CD14-positive monocyte (primary cell): ENCODE measurements at regions not wholly inside any gene's neighbourhood (a gene's known extent, or its start where the extent isn't known, plus 50 kb on each side); places are given as distances from the start of the nearest gene placed in this dataset.

ENCODE experiments used
- DNase-seq, 3 donors: peaks; one replicate each; pipeline ENCODE4 v3.0.0-alpha.2; 2011 to 2022
- H2AFZ ChIP-seq: 2 replicates; pipeline ENCODE4 v1.6.0; 2012; ENCODE audit warnings: mild to moderate bottlenecking, low read depth, low read length, inconsistent platforms; ENCODE audit not compliant: insufficient read depth, poor library complexity, severe bottlenecking
- H3K27ac ChIP-seq, 2 donors: 1 replicate in 1 of 2; 2 replicates in 1 of 2; pipeline ENCODE4 v1.5.1; 2012 to 2013; ENCODE audit warnings: low read length in 2 of 2, control low read depth in 1 of 2, inconsistent platforms in 1 of 2, low read depth in 1 of 2, mild to moderate bottlenecking in 1 of 2
- H3K27me3 ChIP-seq, 2 donors: one replicate each; pipeline versions ENCODE4 v1.6.0 to v1.6.1; 2011 to 2013; ENCODE audit warnings: low read length in 2 of 2; ENCODE audit not compliant: control insufficient read depth in 2 of 2, insufficient read depth in 2 of 2
- H3K36me3 ChIP-seq, 2 donors: replicated peaks in 1 of 2; 1 replicate in 1 of 2; 2 replicates in 1 of 2; pipeline versions ENCODE4 v1.5.1 to v1.6.1; 2012 to 2013; ENCODE audit warnings: low read length in 2 of 2, control low read depth in 1 of 2, inconsistent platforms in 1 of 2, mild to moderate bottlenecking in 1 of 2; ENCODE audit not compliant: insufficient read depth in 2 of 2, control insufficient read depth in 1 of 2
- H3K4me1 ChIP-seq, 2 donors: 1 replicate in 1 of 2; 2 replicates in 1 of 2; pipeline versions ENCODE4 v1.5.1 to v1.6.1; 2012 to 2013; ENCODE audit warnings: low read length in 2 of 2, control low read depth in 1 of 2, inconsistent platforms in 1 of 2, mild to moderate bottlenecking in 1 of 2, moderate library complexity in 1 of 2; ENCODE audit not compliant: insufficient read depth in 2 of 2, control insufficient read depth in 1 of 2
- H3K4me2 ChIP-seq: replicated peaks from 2 replicates; pipeline ENCODE3; 2012; ENCODE audit warnings: low read length, moderate library complexity, mild to moderate bottlenecking; ENCODE audit not compliant: poor library complexity, severe bottlenecking; ENCODE audit errors: extremely low read depth
- H3K4me3 ChIP-seq, 3 experiments: fragments of 200-600 bp in 1 of 3; sonication (generic) in 1 of 3; replicated peaks in 1 of 3; 1 replicate in 2 of 3; 2 replicates in 1 of 3; pipeline ENCODE4 v1.5.1; 2011 to 2013; ENCODE audit warnings: low read length in 3 of 3, mild to moderate bottlenecking in 3 of 3, control low read depth in 2 of 3, low read depth in 2 of 3, inconsistent platforms in 1 of 3, moderate library complexity in 1 of 3
- H3K79me2 ChIP-seq: 2 replicates; pipeline ENCODE4 v1.6.0; 2012; ENCODE audit warnings: mild to moderate bottlenecking, control low read depth, inconsistent platforms, low read length, moderate library complexity; ENCODE audit not compliant: insufficient read depth
- H3K9ac ChIP-seq: 2 replicates; pipeline ENCODE4 v1.6.0; 2017; ENCODE audit warnings: low read length, mild to moderate bottlenecking; ENCODE audit not compliant: insufficient read depth, poor library complexity, severe bottlenecking
- H3K9me3 ChIP-seq, 2 donors: replicated peaks in 1 of 2; 1 replicate in 1 of 2; 2 replicates in 1 of 2; pipeline versions ENCODE4 v1.5.1 to v1.6.1; 2012 to 2013; ENCODE audit warnings: low read length in 2 of 2, control low read depth in 1 of 2; ENCODE audit not compliant: control insufficient read depth in 1 of 2, insufficient read depth in 1 of 2
- H4K20me1 ChIP-seq: 2 replicates; pipeline ENCODE4 v1.6.0; 2012; ENCODE audit warnings: mild to moderate bottlenecking, low read length, control low read depth, moderate library complexity; ENCODE audit not compliant: insufficient read depth
- H3K27ac Mint-ChIP-seq, 7 donors: one replicate each; pipeline ENCODE4 v1.8.0; 2020; ENCODE audit warnings: mild to moderate bottlenecking in 7 of 7, mixed read lengths in 7 of 7, moderate library complexity in 6 of 7, inconsistent platforms in 2 of 7
- H3K27me3 Mint-ChIP-seq, 3 donors: one replicate each; pipeline ENCODE4 v1.8.0; 2021 to 2022; ENCODE audit warnings: low read depth in 3 of 3, mild to moderate bottlenecking in 3 of 3, mixed read lengths in 3 of 3, moderate library complexity in 3 of 3, inconsistent platforms in 1 of 3
- H3K36me3 Mint-ChIP-seq, 2 donors: one replicate each; pipeline ENCODE4 v1.8.0; 2020; ENCODE audit warnings: mixed read lengths in 2 of 2, inconsistent platforms in 1 of 2, mild to moderate bottlenecking in 1 of 2
- H3K4me1 Mint-ChIP-seq: one replicate; pipeline ENCODE4 v1.8.0; 2020; ENCODE audit warnings: mild to moderate bottlenecking, mixed read lengths
- H3K4me3 Mint-ChIP-seq, 2 donors: one replicate each; pipeline ENCODE4 v1.8.0; 2020; ENCODE audit warnings: mild to moderate bottlenecking in 2 of 2, mixed read lengths in 2 of 2, moderate library complexity in 1 of 2
- H3K9me3 Mint-ChIP-seq, 7 donors: one replicate each; pipeline ENCODE4 v1.8.0; 2020 to 2022; ENCODE audit warnings: mixed read lengths in 7 of 7, mild to moderate bottlenecking in 6 of 7, moderate library complexity in 6 of 7, inconsistent platforms in 2 of 7
- WGBS: methylation state at CpG from one replicate; pipeline ENCODE4 v1.1.5; 2013; ENCODE audit warnings: missing lambda C conversion rate; ENCODE audit not compliant: insufficient coverage; 5-methylcytosine and 5-hydroxymethylcytosine counted together
- intact Hi-C, 2 donors: fragments of 100-400 bp; cut with micrococcal nuclease; formaldehyde crosslinking; loops; one replicate each; pipeline versions ENCODE4 v1.15.0 to v1.15.1; 2023
- TF ChIP-seq, protein P1 (sequence below): fragments of 200-600 bp; IDR thresholded peaks from one replicate; pipeline ENCODE4 v1.8.0; 2022; ENCODE audit warnings: antibody characterized with exemption, mild to moderate bottlenecking

DNA sequence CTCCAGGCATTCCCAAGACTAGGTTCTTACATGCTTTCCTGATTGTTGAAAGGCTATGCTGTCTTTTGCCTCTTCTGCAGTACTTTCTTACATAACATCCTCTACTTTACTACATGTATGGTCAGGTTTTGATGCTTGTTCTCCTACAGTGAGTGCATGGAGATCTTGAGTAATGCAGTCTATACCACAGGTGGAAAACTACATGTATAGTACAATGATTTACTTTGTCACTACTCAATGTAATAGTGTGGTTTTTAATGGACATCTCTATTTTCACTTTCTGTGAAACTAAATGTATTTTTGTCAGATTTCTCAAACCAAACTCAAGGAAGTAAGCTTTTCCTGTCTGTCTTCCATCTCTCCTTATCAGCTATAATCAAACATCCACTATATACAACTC is 657.0 kb downstream of the TUSC7 start:
- H3K9ac ChIP-seq, result no peak overlapping the region
- H3K27me3 ChIP-seq, result no peaks in the 10 kb centered on the region
- no peak overlapping the region for H3K27ac ChIP-seq
- peaks cover 1 to 4% (median 2%) of the 10 kb centered on the region in 3 donors for H3K27me3 Mint-ChIP-seq
- H3K4me3 Mint-ChIP-seq, result no peak overlapping the region
- no peak overlapping the region for H2AFZ ChIP-seq
- H3K36me3 Mint-ChIP-seq, result no peaks in the 10 kb centered on the region
- peaks cover 0 to 6% (median 5%) of the 10 kb centered on the region in 7 donors for H3K9me3 Mint-ChIP-seq
- no peaks in the 10 kb centered on the region for H4K20me1 ChIP-seq
- intact Hi-C loops, result no loop called here
- H3K36me3 ChIP-seq, result no peaks in the 10 kb centered on the region
- TF ChIP-seq, protein P1, sequence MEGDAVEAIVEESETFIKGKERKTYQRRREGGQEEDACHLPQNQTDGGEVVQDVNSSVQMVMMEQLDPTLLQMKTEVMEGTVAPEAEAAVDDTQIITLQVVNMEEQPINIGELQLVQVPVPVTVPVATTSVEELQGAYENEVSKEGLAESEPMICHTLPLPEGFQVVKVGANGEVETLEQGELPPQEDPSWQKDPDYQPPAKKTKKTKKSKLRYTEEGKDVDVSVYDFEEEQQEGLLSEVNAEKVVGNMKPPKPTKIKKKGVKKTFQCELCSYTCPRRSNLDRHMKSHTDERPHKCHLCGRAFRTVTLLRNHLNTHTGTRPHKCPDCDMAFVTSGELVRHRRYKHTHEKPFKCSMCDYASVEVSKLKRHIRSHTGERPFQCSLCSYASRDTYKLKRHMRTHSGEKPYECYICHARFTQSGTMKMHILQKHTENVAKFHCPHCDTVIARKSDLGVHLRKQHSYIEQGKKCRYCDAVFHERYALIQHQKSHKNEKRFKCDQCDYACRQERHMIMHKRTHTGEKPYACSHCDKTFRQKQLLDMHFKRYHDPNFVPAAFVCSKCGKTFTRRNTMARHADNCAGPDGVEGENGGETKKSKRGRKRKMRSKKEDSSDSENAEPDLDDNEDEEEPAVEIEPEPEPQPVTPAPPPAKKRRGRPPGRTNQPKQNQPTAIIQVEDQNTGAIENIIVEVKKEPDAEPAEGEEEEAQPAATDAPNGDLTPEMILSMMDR, result no peak
- DNase-seq, result no peak
- no peak overlapping the region for H3K4me2 ChIP-seq
- H3K9me3 ChIP-seq, result no peaks in the 10 kb centered on the region
- H3K27ac Mint-ChIP-seq, result no peak overlapping the region
- H3K79me2 ChIP-seq, result no peaks in the 10 kb centered on the region
- no peaks in the 10 kb centered on the region for H3K4me1 ChIP-seq
- H3K4me3 ChIP-seq, result no peak overlapping the region
- no peaks in the 10 kb centered on the region for H3K4me1 Mint-ChIP-seq

DNA sequence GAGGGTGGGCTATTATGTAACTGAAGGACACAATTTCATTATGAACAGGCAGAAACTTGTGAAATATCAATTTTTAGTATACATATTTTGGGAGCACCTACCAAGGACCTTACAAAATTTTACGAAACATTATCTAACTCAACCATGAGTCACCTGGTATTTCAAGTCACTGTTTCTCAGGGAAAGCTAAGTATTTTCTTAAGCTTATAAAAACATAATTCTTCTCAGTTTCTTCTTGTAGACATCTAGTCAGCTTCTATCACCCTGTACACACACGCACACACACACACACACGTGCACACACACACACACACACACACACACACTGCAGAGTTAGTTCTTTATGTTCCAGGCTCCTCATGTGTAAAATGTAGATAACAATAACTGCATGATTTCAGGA is 658.3 kb downstream of the TUSC7 start:
- Mint-ChIP-seq H3K9me3 (peaks cover 0 to 3% (median 0%) of the 10 kb centered on the region in 7 donors), H3K36me3 (no peaks in the 10 kb centered on the region), H3K4me1 (no peaks in the 10 kb centered on the region), H3K4me3 (no peak overlapping the region), H3K27ac (no peak overlapping the region), H3K27me3 (peaks cover 1 to 3% (median 2%) of the 10 kb centered on the region in 3 donors)
- Histone ChIP-seq H3K79me2 (no peaks in the 10 kb centered on the region), H3K4me1 (no peaks in the 10 kb centered on the region), H3K9ac (no peak overlapping the region), H2AFZ (no peak overlapping the region), H4K20me1 (no peaks in the 10 kb centered on the region), H3K9me3 (no peaks in the 10 kb centered on the region), H3K4me3 (no peak overlapping the region), H3K27me3 (no peaks in the 10 kb centered on the region), H3K36me3 (no peaks in the 10 kb centered on the region), H3K27ac (no peak overlapping the region), H3K4me2 (no peak overlapping the region)
- intact Hi-C loops, result no loop called here
- TF ChIP-seq, protein P1, result no peak
- no CpG with 5 or more reads among the region's 3 CpGs for WGBS
- DNase-seq, result no peak
